GM10266 (cell line): ENCODE measurements at regions not wholly inside any gene's neighbourhood (a gene's known extent, or its start where the extent isn't known, plus 50 kb on each side); places are given as distances from the start of the nearest gene placed in this dataset.

Experiments used
- DNase-seq: peaks from one replicate; pipeline ENCODE4 v3.0.0; 2012; ENCODE audit errors: extremely low spot score
- CTCF ChIP-seq: IDR thresholded peaks from 2 replicates; pipeline ENCODE4 v1.5.1; 2012; ENCODE audit warnings: mild to moderate bottlenecking, low read depth; ENCODE audit not compliant: control insufficient read depth, insufficient read depth; ENCODE audit errors: missing control alignments

DNA sequence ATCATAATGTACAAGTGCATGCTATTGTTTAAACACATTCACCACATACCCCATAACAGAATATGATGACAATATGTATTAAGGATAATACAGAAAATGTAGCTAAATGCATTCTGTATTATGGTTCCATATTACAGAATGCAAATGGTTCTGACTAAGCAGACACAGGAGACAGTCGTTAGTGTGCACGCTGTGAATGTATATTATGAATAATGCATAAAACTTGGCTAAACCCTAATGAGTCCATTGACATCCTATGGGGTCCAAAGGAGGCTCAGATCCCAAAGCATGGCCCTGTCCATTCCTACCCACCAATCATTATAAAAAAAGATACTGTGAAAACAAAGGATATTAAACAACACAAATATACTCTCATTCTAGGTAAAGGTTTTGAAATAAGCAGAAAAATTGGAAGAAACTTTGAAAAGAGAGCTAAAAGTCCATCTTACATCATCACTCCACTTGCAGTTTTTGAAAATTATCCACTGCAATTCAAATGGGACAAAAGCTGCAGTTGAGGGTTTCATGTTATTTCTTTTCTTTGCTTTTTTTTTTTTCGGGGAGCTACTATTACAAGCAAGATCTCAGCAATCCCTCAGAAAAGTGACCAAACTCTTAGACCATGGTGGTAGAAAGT is 415.1 kb downstream of the BCAT1 start:
- TF ChIP-seq CTCF: no peak

GRCh38 chr12:24530689-24531088 is 418.2 kb downstream of the BCAT1 start:
- no peak for DNase-seq

More for the DNA sequence above, 415.1 kb downstream of the BCAT1 start:
- DNase-seq: no peak

DNA sequence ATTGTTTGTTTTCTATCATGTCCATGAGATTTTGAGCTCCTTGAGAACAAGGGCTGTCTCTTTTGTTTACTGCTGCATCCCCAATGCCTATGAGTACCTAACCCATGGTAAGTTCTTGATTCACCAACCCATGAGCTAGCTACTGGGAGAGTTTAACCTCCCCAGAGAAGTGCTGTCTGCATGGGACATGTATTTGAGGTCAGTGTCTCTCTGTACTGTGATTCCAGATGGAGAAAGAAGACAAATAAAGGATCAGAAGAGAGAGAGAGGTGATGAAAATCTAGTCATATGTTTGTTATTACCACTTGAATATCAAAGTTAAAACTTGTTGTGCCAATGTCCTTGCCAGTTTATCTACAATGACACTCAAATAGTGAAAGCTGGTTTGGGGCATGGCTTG is 421.8 kb downstream of the BCAT1 start:
- no peak for DNase-seq
- no peak for TF ChIP-seq CTCF

More at GRCh38 chr12:24530689-24531088, 418.2 kb downstream of the BCAT1 start:
- TF ChIP-seq CTCF: no peak

GRCh38 chr12:24522736-24523135 is 426.2 kb downstream of the BCAT1 start:
- no peak for TF ChIP-seq CTCF

DNA sequence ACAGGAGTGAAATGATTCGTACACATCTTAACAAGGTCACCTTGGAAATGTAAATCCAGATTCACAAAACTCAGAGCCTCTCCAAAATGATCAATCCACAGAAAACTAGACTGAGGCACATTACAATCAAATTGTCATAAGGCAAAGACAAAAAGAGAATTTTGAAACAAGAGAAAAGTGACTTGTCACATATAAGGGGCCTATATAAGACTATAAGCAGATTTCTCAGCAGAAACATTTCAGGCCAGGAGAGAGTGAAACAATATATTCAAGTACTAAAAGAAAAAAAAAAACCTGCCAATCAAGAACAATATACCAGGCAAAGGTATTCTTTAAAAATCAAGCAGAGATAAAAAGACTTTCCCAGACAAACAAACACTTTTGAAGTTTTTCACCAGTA is 429.1 kb downstream of the BCAT1 start:
- no peak for TF ChIP-seq CTCF
- DNase-seq: no peak

More at GRCh38 chr12:24522736-24523135, 426.2 kb downstream of the BCAT1 start:
- no peak for DNase-seq

DNA sequence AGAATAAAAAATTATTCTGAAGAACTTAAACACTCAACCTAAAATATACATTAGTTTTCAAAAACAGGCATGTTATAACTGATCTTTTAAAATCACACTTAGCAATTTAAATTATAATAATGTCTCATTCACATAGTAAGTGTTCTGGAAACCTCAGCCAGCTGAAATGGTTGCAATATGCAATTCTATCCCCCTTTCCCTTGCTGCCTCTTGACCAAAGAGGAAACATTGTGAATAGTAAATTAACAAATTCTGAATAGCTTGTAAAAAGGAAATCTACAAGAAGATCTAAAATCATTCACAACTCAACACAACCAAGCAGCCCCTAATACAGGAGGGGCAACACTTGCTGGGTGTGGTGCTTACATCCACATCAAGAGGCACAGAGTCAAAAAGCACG is 431.9 kb downstream of the BCAT1 start:
- TF ChIP-seq CTCF: no peak
- DNase-seq: no peak

GRCh38 chr12:24510581-24511125 is 438.2 kb downstream of the BCAT1 start:
- no peak for TF ChIP-seq CTCF

More at GRCh38 chr12:24510581-24511125, 438.2 kb downstream of the BCAT1 start:
- no peak for DNase-seq
